GM12878 (cell line): ENCODE measurements at regions not wholly inside any gene's neighbourhood (a gene's known extent, or its start where the extent isn't known, plus 50 kb on each side); places are given as distances from the start of the nearest gene placed in this dataset.

Source experiments
- ATAC-seq: fragments of 200-7000 bp; cut with Tn5 transposase; 3 replicates; pipeline ENCODE4 v1.9.1; 2020; ENCODE audit warnings: mild to moderate bottlenecking, moderate library complexity
- BruUV-seq: library from RNA; stranded (reverse); fragments of 400-500 nt; replicated peaks from 2 replicates; lab custom pipeline; 2021; lab: Mats Ljungman, UMichigan
- CTCF ChIA-PET: fragments of 300-600 bp; sonication (Branson Sonifier 250); formaldehyde crosslinking; extraction: SDS; loops from one replicate; lab custom pipeline; 2021; ENCODE audit warnings: inconsistent platforms; lab: Yijun Ruan, JAX
- POLR2A ChIA-PET: fragments of 350-600 bp; formaldehyde crosslinking; extraction: SDS; loops from one replicate; lab custom pipeline; 2021; ENCODE audit warnings: inconsistent platforms; lab: Charles Lee
- RAD21 ChIA-PET: fragments of 300-600 bp; sonication (Branson Sonifier 250); formaldehyde crosslinking; loops from one replicate; lab custom pipeline; 2023; ENCODE audit warnings: antibody characterized with exemption; ENCODE audit not compliant: unreplicated experiment; lab: Charles Lee
- SMC1A ChIA-PET: fragments of 300-600 bp; sonication (Branson Sonifier 250); formaldehyde crosslinking; loops from one replicate; lab custom pipeline; 2023; ENCODE audit not compliant: unreplicated experiment, uncharacterized antibody; lab: Charles Lee
- DNase-seq: peaks from one replicate; pipeline ENCODE4 v3.0.0-alpha.2; 2011; ENCODE audit warnings: low read depth, low spot score
- FAIRE-seq: peaks from 3 replicates; lab custom pipeline; 2011; peaks lifted over from hg19 to GRCh38; lab: Jason Lieb, UNC
- H2AFZ ChIP-seq: 2 replicates; pipeline ENCODE4 v1.6.0; 2011; ENCODE audit warnings: low read depth, low read length, control low read depth; ENCODE audit not compliant: control insufficient read depth
- H3K27ac ChIP-seq: 2 replicates; pipeline ENCODE4 v1.5.1; 2011; ENCODE audit warnings: control low read depth; ENCODE audit not compliant: control insufficient read depth, insufficient read depth
- H3K27me3 ChIP-seq, 2 experiments: replicated peaks in 1 of 2; 2 replicates each; pipeline versions ENCODE4 v1.6.0 to v1.6.1; 2011; ENCODE audit warnings: low read length in 1 of 2; ENCODE audit not compliant: control insufficient read depth in 2 of 2, insufficient read depth in 2 of 2
- H3K36me3 ChIP-seq, 2 experiments: 2 replicates each; pipeline ENCODE4 v1.5.1; 2011; ENCODE audit warnings: low read length in 1 of 2; ENCODE audit not compliant: control insufficient read depth in 2 of 2, insufficient read depth in 2 of 2
- H3K4me1 ChIP-seq: 2 replicates; pipeline ENCODE4 v1.6.1; 2011; ENCODE audit warnings: mild to moderate bottlenecking, low read length, moderate library complexity, mixed read lengths; ENCODE audit not compliant: control insufficient read depth, insufficient read depth
- H3K4me2 ChIP-seq: 2 replicates; pipeline ENCODE4 v1.6.0; 2011; ENCODE audit warnings: control low read depth; ENCODE audit not compliant: control insufficient read depth, insufficient read depth
- H3K4me3 ChIP-seq: fragments of 200-600 bp; sonication (generic); 2 replicates; pipeline ENCODE4 v1.5.1; 2016
- H3K79me2 ChIP-seq: 2 replicates; pipeline ENCODE4 v1.6.0; 2011; ENCODE audit warnings: low read length; ENCODE audit not compliant: control insufficient read depth, insufficient read depth
- H3K9ac ChIP-seq: 2 replicates; pipeline ENCODE4 v1.8.0; 2011; ENCODE audit warnings: low read length, control low read depth, mixed read lengths; ENCODE audit not compliant: control insufficient read depth, insufficient read depth
- H3K9me3 ChIP-seq: replicated peaks from 3 replicates; pipeline ENCODE4 v1.5.1; 2011; ENCODE audit warnings: mild to moderate bottlenecking, low read length; ENCODE audit not compliant: control insufficient read depth, insufficient read depth
- H4K20me1 ChIP-seq: 2 replicates; pipeline ENCODE4 v1.6.0; 2011; ENCODE audit not compliant: control insufficient read depth, insufficient read depth
- CBX5 ChIP-seq: sonication (generic); IDR thresholded peaks from 2 replicates; pipeline ENCODE4 v1.6.1; 2016; ENCODE audit warnings: low read depth, moderate library complexity, mild to moderate bottlenecking, inconsistent platforms
- EP300 ChIP-seq, 2 experiments: fragments of 150-350 bp in 1 of 2; IDR thresholded peaks; 2 replicates each; pipeline ENCODE4 v1.6.1; 2011 to 2012; ENCODE audit warnings: low read depth in 2 of 2, low read length in 2 of 2, borderline replicate concordance in 1 of 2, improper control_type of control experiment in 1 of 2, inconsistent platforms in 1 of 2; ENCODE audit not compliant: control insufficient read depth in 1 of 2
- ESRRA ChIP-seq: IDR thresholded peaks from 2 replicates; pipeline ENCODE4 v1.6.1; 2012; ENCODE audit warnings: mild to moderate bottlenecking, low read length, improper control_type of control experiment
- FOXM1 ChIP-seq: IDR thresholded peaks from 2 replicates; pipeline ENCODE4 v1.6.1; 2012; ENCODE audit warnings: low read depth, mild to moderate bottlenecking, inconsistent platforms, low read length, moderate library complexity
- HDGF ChIP-seq: fragments of 450-650 bp; IDR thresholded peaks from 2 replicates; pipeline ENCODE4 v1.6.1; 2016; ENCODE audit warnings: antibody characterized with exemption
- MYB ChIP-seq: fragments of 150-350 bp; IDR thresholded peaks from 2 replicates; pipeline ENCODE4 v1.6.1; 2014; ENCODE audit warnings: mild to moderate bottlenecking, low read depth, low read length, borderline replicate concordance
- MYC ChIP-seq: IDR thresholded peaks from 2 replicates; pipeline ENCODE4 v1.6.1; 2011; ENCODE audit warnings: mild to moderate bottlenecking, low read length, moderate library complexity, inconsistent platforms; ENCODE audit not compliant: insufficient read depth, insufficient replicate concordance, insufficient read length, severe bottlenecking
- NFYA ChIP-seq: IDR thresholded peaks from 2 replicates; pipeline ENCODE4 v1.6.1; 2011; ENCODE audit warnings: low read depth, mild to moderate bottlenecking, low read length, improper control_type of control experiment, borderline replicate concordance
- RBBP5 ChIP-seq: fragments of 200-600 bp; sonication (generic); conservative IDR thresholded peaks from 2 replicates; pipeline ENCODE4 v1.6.1; 2016
- SMAD5 ChIP-seq: IDR thresholded peaks from 2 replicates; pipeline ENCODE4 v1.6.1; 2016; ENCODE audit warnings: antibody characterized with exemption, low read depth
- SREBF1 ChIP-seq: IDR thresholded peaks from 2 replicates; pipeline ENCODE4 v1.6.1; 2012; ENCODE audit warnings: mild to moderate bottlenecking, low read length
- ZNF384 ChIP-seq: IDR thresholded peaks from 2 replicates; pipeline ENCODE4 v1.6.1; 2012; ENCODE audit warnings: low read depth, mild to moderate bottlenecking, low read length, improper control_type of control experiment, borderline replicate concordance
- WGBS: methylation state at CpG from one replicate; pipeline ENCODE4 v1.1.6; 2016; ENCODE audit warnings: low lambda C conversion rate; ENCODE audit not compliant: insufficient replicate concordance, insufficient coverage; ENCODE audit errors: missing lambda C conversion rate; 5-methylcytosine and 5-hydroxymethylcytosine counted together
- in situ Hi-C: fragments of 300-500 bp; cut with MboI; formaldehyde crosslinking; loops from 9 replicates; pipeline ENCODE4 v1.14.3; 2018; ENCODE audit warnings: mixed read lengths
- intact Hi-C: fragments of 100-400 bp; cut with micrococcal nuclease; formaldehyde crosslinking; loops from one replicate; pipeline ENCODE4 v1.14.2; 2022; ENCODE audit not compliant: unreplicated experiment
- TF ChIP-seq, protein P1 (sequence below): fragments of 450-650 bp; IDR thresholded peaks from 2 replicates; pipeline ENCODE4 v1.6.1; 2017; ENCODE audit warnings: antibody characterized with exemption, mild to moderate bottlenecking, moderate library complexity
- TF ChIP-seq, protein P2 (sequence below): fragments of 450-650 bp; IDR thresholded peaks from 2 replicates; pipeline ENCODE4 v1.6.1; 2017; ENCODE audit warnings: mild to moderate bottlenecking, moderate library complexity
- TF ChIP-seq, protein P3 (sequence below): fragments of 450-650 bp; IDR thresholded peaks from 2 replicates; pipeline ENCODE4 v1.6.1; 2018; ENCODE audit warnings: borderline replicate concordance, mild to moderate bottlenecking; ENCODE audit not compliant: partially characterized antibody

DNA sequence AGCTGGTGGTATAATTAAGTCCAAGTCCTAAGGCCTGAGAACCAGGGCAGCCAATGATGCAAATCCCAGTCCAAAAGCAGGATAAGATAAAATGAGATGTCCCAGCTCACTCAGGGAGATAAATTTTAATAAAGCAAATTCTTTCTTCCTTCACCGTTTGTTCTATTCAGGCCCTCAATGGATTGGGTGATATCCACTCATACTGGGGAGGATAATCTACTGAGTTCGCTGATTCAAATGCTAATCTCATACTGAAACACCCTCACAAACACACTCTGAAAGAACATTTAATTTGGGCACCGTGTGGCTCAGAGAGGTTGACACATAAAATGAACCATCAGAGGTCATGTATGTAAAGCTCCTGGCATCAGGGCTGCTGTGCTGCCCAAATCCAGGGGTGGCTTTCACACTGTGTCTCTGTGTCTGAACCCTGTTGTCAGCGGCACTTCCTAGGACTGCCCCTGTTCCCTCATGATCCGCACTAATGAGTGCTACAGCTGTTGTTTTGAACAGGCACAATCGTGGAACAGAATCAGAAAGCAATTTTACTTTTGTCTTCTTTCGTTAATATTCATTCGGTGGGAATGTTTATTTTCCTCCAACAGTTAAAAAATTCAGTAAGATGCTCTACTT is 428.5 kb upstream of the FBXO33 start:
- DNase-seq = no peak
- Histone ChIP-seq H3K36me3 (no peaks in the 10 kb centered on the region), H3K27me3 (no peaks in the 10 kb centered on the region), H3K4me3 (no peak overlapping the region), H4K20me1 (no peaks in the 10 kb centered on the region), H3K79me2 (no peaks in the 10 kb centered on the region), H3K4me1 (no peaks in the 10 kb centered on the region), H3K9me3 (no peaks in the 10 kb centered on the region), H3K9ac (no peak overlapping the region), H2AFZ (no peak overlapping the region), H3K4me2 (no peak overlapping the region), H3K27ac (no peak overlapping the region)
- BruUV-seq = no TSS peak
- intact Hi-C loops = no loop called here
- 20% methylated on average over 8 of the region's 8 CpGs for WGBS
- CTCF ChIA-PET = interaction anchor here (1.5 kb wide), 1 partner anchor 28 kb away, joined by 3 read pairs; no protein-coding TSS in a partner anchor
- no peak; the same call in 2 of the 3 replicates for ATAC-seq
- POLR2A ChIA-PET = no interaction called here
- RAD21 ChIA-PET = interaction anchor here (1.3 kb wide), 1 partner anchor 279 kb away, joined by 3 read pairs; no protein-coding TSS in a partner anchor
- SMC1A ChIA-PET = interaction anchor here (0.8 to 1.6 kb wide), 3 partner anchors 12 to 17 kb away, joined by 3 to 6 read pairs (median 4); no protein-coding TSS in a partner anchor
- no peak for FAIRE-seq
- in situ Hi-C loops = no loop called here
- TF ChIP-seq MYC (no peak), CBX5 (no peak), ZNF384 (no peak), SMAD5 (no peak), FOXM1 (no peak), MYB (no peak), NFYA (no peak), HDGF (no peak), RBBP5 (no peak), ESRRA (no peak), SREBF1 (no peak), EP300 (IDR thresholded peaks at IDR 0.05; ENCODE audit: borderline replicate concordance in 1 of 2, control insufficient read depth in 1 of 2, low read depth in 2 of 2, low read length in 2 of 2) (no peak)
- TF ChIP-seq, protein P1, sequence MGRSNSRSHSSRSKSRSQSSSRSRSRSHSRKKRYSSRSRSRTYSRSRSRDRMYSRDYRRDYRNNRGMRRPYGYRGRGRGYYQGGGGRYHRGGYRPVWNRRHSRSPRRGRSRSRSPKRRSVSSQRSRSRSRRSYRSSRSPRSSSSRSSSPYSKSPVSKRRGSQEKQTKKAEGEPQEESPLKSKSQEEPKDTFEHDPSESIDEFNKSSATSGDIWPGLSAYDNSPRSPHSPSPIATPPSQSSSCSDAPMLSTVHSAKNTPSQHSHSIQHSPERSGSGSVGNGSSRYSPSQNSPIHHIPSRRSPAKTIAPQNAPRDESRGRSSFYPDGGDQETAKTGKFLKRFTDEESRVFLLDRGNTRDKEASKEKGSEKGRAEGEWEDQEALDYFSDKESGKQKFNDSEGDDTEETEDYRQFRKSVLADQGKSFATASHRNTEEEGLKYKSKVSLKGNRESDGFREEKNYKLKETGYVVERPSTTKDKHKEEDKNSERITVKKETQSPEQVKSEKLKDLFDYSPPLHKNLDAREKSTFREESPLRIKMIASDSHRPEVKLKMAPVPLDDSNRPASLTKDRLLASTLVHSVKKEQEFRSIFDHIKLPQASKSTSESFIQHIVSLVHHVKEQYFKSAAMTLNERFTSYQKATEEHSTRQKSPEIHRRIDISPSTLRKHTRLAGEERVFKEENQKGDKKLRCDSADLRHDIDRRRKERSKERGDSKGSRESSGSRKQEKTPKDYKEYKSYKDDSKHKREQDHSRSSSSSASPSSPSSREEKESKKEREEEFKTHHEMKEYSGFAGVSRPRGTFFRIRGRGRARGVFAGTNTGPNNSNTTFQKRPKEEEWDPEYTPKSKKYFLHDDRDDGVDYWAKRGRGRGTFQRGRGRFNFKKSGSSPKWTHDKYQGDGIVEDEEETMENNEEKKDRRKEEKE = no peak
- TF ChIP-seq, protein P2, sequence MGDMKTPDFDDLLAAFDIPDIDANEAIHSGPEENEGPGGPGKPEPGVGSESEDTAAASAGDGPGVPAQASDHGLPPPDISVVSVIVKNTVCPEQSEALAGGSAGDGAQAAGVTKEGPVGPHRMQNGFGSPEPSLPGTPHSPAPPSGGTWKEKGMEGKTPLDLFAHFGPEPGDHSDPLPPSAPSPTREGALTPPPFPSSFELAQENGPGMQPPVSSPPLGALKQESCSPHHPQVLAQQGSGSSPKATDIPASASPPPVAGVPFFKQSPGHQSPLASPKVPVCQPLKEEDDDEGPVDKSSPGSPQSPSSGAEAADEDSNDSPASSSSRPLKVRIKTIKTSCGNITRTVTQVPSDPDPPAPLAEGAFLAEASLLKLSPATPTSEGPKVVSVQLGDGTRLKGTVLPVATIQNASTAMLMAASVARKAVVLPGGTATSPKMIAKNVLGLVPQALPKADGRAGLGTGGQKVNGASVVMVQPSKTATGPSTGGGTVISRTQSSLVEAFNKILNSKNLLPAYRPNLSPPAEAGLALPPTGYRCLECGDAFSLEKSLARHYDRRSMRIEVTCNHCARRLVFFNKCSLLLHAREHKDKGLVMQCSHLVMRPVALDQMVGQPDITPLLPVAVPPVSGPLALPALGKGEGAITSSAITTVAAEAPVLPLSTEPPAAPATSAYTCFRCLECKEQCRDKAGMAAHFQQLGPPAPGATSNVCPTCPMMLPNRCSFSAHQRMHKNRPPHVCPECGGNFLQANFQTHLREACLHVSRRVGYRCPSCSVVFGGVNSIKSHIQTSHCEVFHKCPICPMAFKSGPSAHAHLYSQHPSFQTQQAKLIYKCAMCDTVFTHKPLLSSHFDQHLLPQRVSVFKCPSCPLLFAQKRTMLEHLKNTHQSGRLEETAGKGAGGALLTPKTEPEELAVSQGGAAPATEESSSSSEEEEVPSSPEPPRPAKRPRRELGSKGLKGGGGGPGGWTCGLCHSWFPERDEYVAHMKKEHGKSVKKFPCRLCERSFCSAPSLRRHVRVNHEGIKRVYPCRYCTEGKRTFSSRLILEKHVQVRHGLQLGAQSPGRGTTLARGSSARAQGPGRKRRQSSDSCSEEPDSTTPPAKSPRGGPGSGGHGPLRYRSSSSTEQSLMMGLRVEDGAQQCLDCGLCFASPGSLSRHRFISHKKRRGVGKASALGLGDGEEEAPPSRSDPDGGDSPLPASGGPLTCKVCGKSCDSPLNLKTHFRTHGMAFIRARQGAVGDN = no peak
- TF ChIP-seq, protein P3, sequence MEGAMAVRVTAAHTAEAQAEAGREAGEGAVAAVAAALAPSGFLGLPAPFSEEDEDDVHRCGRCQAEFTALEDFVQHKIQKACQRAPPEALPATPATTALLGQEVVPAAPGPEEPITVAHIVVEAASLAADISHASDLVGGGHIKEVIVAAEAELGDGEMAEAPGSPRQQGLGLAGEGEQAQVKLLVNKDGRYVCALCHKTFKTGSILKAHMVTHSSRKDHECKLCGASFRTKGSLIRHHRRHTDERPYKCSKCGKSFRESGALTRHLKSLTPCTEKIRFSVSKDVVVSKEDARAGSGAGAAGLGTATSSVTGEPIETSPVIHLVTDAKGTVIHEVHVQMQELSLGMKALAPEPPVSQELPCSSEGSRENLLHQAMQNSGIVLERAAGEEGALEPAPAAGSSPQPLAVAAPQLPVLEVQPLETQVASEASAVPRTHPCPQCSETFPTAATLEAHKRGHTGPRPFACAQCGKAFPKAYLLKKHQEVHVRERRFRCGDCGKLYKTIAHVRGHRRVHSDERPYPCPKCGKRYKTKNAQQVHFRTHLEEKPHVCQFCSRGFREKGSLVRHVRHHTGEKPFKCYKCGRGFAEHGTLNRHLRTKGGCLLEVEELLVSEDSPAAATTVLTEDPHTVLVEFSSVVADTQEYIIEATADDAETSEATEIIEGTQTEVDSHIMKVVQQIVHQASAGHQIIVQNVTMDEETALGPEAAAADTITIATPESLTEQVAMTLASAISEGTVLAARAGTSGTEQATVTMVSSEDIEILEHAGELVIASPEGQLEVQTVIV = no peak
